NCI-H2196 (cell line): ENCODE measurements at regions not wholly inside any gene's neighbourhood (a gene's known extent, or its start where the extent isn't known, plus 50 kb on each side); places are given as distances from the start of the nearest gene placed in this dataset.

Experiments
- DNase-seq: peaks from one replicate; lab custom pipeline; 2025; ENCODE audit not compliant: unreplicated experiment; lab: John Stamatoyannopoulos, UW

GRCh38 chr1:188365874-188366273 is 1537.1 kb downstream of the PLA2G4A start:
- no peak for DNase-seq

GRCh38 chr1:188367661-188368060 is 1538.9 kb downstream of the PLA2G4A start:
- DNase-seq: no peak

- DNase-seq: no peak
Measured at GRCh38 chr1:188371295-188371806, 1542.6 kb downstream of the PLA2G4A start.

GRCh38 chr1:188372821-188373220 is 1544.1 kb downstream of the PLA2G4A start:
- DNase-seq: no peak

- no peak for DNase-seq
Measured at GRCh38 chr1:188382851-188383250, 1554.1 kb downstream of the PLA2G4A start.

- no peak for DNase-seq
Measured at GRCh38 chr1:188386161-188386560, 1557.4 kb downstream of the PLA2G4A start.

GRCh38 chr1:188386666-188387065 is 1557.9 kb downstream of the PLA2G4A start:
- no peak for DNase-seq

- no peak for DNase-seq
Measured at GRCh38 chr1:188394677-188395076, 1565.9 kb downstream of the PLA2G4A start.

GRCh38 chr1:188397521-188397920 is 1568.8 kb downstream of the PLA2G4A start:
- no peak for DNase-seq

- DNase-seq: no peak
Measured at GRCh38 chr1:188402986-188403385, 1574.2 kb downstream of the PLA2G4A start.

- no peak for DNase-seq
Measured at GRCh38 chr1:188406636-188407035, 1577.9 kb downstream of the PLA2G4A start.

- no peak for DNase-seq
Measured at GRCh38 chr1:188420177-188420576, 1591.4 kb downstream of the PLA2G4A start.

GRCh38 chr1:188423073-188423472 is 1594.3 kb downstream of the PLA2G4A start:
- no peak for DNase-seq

GRCh38 chr1:188424176-188424575 is 1595.4 kb downstream of the PLA2G4A start:
- DNase-seq: no peak

GRCh38 chr1:188425687-188426086 is 1596.9 kb downstream of the PLA2G4A start:
- DNase-seq: no peak

- DNase-seq: no peak
Measured at GRCh38 chr1:188426561-188426960, 1597.8 kb downstream of the PLA2G4A start.

GRCh38 chr1:188427642-188428041 is 1598.9 kb downstream of the PLA2G4A start:
- no peak for DNase-seq

- no peak for DNase-seq
Measured at GRCh38 chr1:188429386-188429785, 1600.6 kb downstream of the PLA2G4A start.

GRCh38 chr1:188432427-188432826 is 1603.7 kb downstream of the PLA2G4A start:
- DNase-seq: no peak

GRCh38 chr1:188433425-188433824 is 1604.7 kb downstream of the PLA2G4A start:
- no peak for DNase-seq

- DNase-seq: no peak
Measured at GRCh38 chr1:188444526-188444925, 1615.8 kb downstream of the PLA2G4A start.

GRCh38 chr1:188462837-188463236 is 1634.1 kb downstream of the PLA2G4A start:
- no peak for DNase-seq

GRCh38 chr1:188463919-188464318 is 1635.2 kb downstream of the PLA2G4A start:
- no peak for DNase-seq

GRCh38 chr1:188466539-188466938 is 1637.8 kb downstream of the PLA2G4A start:
- no peak for DNase-seq
